PC-9 (cell line): ENCODE measurements at regions not wholly inside any gene's neighbourhood (a gene's known extent, or its start where the extent isn't known, plus 50 kb on each side); places are given as distances from the start of the nearest gene placed in this dataset.

Experiments used
- EZH2 ChIP-seq: fragments of 200-600 bp; sonication (generic); IDR thresholded peaks from 2 replicates; pipeline ENCODE4 v1.8.0; 2017; ENCODE audit warnings: antibody characterized with exemption, low read depth
- TF ChIP-seq, protein P1 (sequence below): fragments of 200-600 bp; sonication (generic); conservative IDR thresholded peaks from 2 replicates; pipeline ENCODE4 v1.6.1; 2017; ENCODE audit warnings: mixed run types, antibody characterized with exemption, mild to moderate bottlenecking, moderate library complexity

DNA sequence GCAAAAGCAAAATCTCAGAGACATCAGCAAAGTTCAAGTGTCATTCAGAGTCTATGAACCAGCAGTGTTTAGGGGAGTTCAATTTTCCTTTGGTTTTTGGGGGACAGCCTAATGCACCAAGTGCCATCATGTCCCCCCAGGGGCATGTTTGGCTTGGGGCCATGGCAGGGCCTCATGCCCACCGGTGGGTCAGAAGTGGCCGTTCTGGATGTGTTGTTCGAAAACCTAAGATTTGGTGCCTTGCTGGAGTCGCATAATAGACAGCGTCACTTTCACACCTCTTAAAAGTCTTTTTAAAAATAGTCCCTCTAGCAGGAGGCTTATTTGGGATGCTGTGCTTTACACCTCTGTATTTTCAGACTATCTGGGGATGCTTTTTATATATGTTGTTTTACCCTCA, 250.1 kb downstream of the ZNF536 start:
- TF ChIP-seq, protein P1, sequence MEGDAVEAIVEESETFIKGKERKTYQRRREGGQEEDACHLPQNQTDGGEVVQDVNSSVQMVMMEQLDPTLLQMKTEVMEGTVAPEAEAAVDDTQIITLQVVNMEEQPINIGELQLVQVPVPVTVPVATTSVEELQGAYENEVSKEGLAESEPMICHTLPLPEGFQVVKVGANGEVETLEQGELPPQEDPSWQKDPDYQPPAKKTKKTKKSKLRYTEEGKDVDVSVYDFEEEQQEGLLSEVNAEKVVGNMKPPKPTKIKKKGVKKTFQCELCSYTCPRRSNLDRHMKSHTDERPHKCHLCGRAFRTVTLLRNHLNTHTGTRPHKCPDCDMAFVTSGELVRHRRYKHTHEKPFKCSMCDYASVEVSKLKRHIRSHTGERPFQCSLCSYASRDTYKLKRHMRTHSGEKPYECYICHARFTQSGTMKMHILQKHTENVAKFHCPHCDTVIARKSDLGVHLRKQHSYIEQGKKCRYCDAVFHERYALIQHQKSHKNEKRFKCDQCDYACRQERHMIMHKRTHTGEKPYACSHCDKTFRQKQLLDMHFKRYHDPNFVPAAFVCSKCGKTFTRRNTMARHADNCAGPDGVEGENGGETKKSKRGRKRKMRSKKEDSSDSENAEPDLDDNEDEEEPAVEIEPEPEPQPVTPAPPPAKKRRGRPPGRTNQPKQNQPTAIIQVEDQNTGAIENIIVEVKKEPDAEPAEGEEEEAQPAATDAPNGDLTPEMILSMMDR: no peak
- no peak for TF ChIP-seq EZH2
